Stomach (tissue), 8 donors: ENCODE measurements at regions not wholly inside any gene's neighbourhood (a gene's known extent, or its start where the extent isn't known, plus 50 kb on each side); places are given as distances from the start of the nearest gene placed in this dataset.

ENCODE experiments used
- DNase-seq, 2 donors: peaks; one replicate each; pipeline versions ENCODE4 v3.0.0 to v3.0.0-alpha.2; 2013 to 2019
- H3K27ac ChIP-seq, 5 donors: fragments of 200-600 bp in 4 of 5; sonication (generic) in 4 of 5; one replicate each; pipeline ENCODE4 v1.5.1; 2013 to 2019; ENCODE audit warnings: mild to moderate bottlenecking in 1 of 5, moderate library complexity in 1 of 5
- H3K27me3 ChIP-seq, 3 donors: fragments of 200-600 bp; sonication (generic); one replicate each; pipeline ENCODE4 v1.5.1; 2017 to 2019; ENCODE audit warnings: mixed run types in 1 of 3
- H3K36me3 ChIP-seq, 4 donors: fragments of 200-600 bp; sonication (generic); 1 replicate in 3 of 4; 2 replicates in 1 of 4; pipeline ENCODE4 v1.5.1; 2016 to 2019
- H3K4me1 ChIP-seq, 4 donors: fragments of 200-600 bp; sonication (generic); one replicate each; pipeline ENCODE4 v1.5.1; 2016 to 2019
- H3K4me3 ChIP-seq, 4 donors: fragments of 200-600 bp; sonication (generic) in 3 of 4; one replicate each; pipeline ENCODE4 v1.5.1; 2016 to 2019; ENCODE audit warnings: mild to moderate bottlenecking in 1 of 4
- H3K9me3 ChIP-seq, 4 donors: fragments of 200-600 bp; sonication (generic); one replicate each; pipeline ENCODE4 v1.5.1; 2016 to 2019
- CTCF ChIP-seq, 7 experiments: fragments of 450-650 bp in 4 of 7; fragments of 200-600 bp in 3 of 7; sonication (generic) in 3 of 7; IDR thresholded peaks; one replicate each; pipeline ENCODE4 v1.5.1; 2016 to 2019; ENCODE audit warnings: antibody characterized with exemption in 7 of 7, control low read depth in 2 of 7, mild to moderate bottlenecking in 1 of 7
- EP300 ChIP-seq: sonication (generic); formaldehyde crosslinking; IDR thresholded peaks from one replicate; pipeline ENCODE4 v1.6.1; 2017; ENCODE audit warnings: antibody characterized with exemption
- POLR2A ChIP-seq, 4 donors: fragments of 450-650 bp; IDR thresholded peaks; one replicate each; pipeline ENCODE4 v1.6.1; 2016; ENCODE audit warnings: antibody characterized with exemption in 4 of 4, control low read depth in 2 of 4, mild to moderate bottlenecking in 1 of 4, moderate library complexity in 1 of 4
- POLR2AphosphoS5 ChIP-seq, 3 donors: sonication (generic); formaldehyde crosslinking; IDR thresholded peaks; one replicate each; pipeline ENCODE4 v1.6.1; 2016; ENCODE audit warnings: antibody characterized with exemption in 3 of 3
- WGBS, 5 donors: extraction: QIAGEN DNeasy Blood & Tissue Kit in 3 of 5; methylation state at CpG; one replicate each; pipeline versions ENCODE4 v1.1.5 to v1.1.7; 2013 to 2018; 5-methylcytosine and 5-hydroxymethylcytosine counted together
- intact Hi-C: fragments of 100-400 bp; cut with DNase I; formaldehyde crosslinking; loops from one replicate; pipeline ENCODE4 v1.15.1; 2023; ENCODE audit warnings: low total_unique reads
- donor health status: healthy with polysubstance abuse.
- donor health status: Bipolar disorder and iron deficiency.
- donor health status: healthy.

GRCh38 chr12:112574896-112575558, 156.3 kb downstream of the PTPN11 start:
- TF ChIP-seq POLR2AphosphoS5 (IDR thresholded peaks at IDR 0.05) (no peak), POLR2A (IDR thresholded peaks at IDR 0.05) (no peak), EP300 (no peak), CTCF (IDR thresholded peaks at IDR 0.05) (no peak)
- Histone ChIP-seq H3K4me1 (peaks cover 0 to 6% (median 2%) of the 10 kb centered on the region in 4 donors), H3K9me3 (no peaks in the 10 kb centered on the region), H3K27ac (no peak overlapping the region), H3K36me3 (no peaks in the 10 kb centered on the region), H3K4me3 (no peak overlapping the region), H3K27me3 (peaks cover 7 to 85% (median 32%) of the 10 kb centered on the region in 3 donors)
- 2 to 5% (median 4%) methylated on average over 15 to 42 of the region's 42 CpGs for WGBS, 5 donors
- intact Hi-C loops: no loop called here
- DNase-seq: no peak

GRCh38 chr12:112575559-112576067, 156.9 kb downstream of the PTPN11 start:
- Histone ChIP-seq H3K27me3 (peaks cover 7 to 79% (median 32%) of the 10 kb centered on the region in 3 donors), H3K4me3 (no peak overlapping the region), H3K9me3 (no peaks in the 10 kb centered on the region), H3K27ac (no peak overlapping the region), H3K4me1 (peaks cover 0 to 6% (median 2%) of the 10 kb centered on the region in 4 donors), H3K36me3 (no peaks in the 10 kb centered on the region)
- intact Hi-C loops: no loop called here
- WGBS, 5 donors: 26 to 47% (median 30%) methylated on average over 9 to 22 of the region's 22 CpGs
- TF ChIP-seq POLR2AphosphoS5 (IDR thresholded peaks at IDR 0.05) (no peak), EP300 (no peak), POLR2A (IDR thresholded peaks at IDR 0.05) (no peak), CTCF (IDR thresholded peaks at IDR 0.05) (no peak)
- DNase-seq: no peak

- Histone ChIP-seq H3K36me3 (no peaks in the 10 kb centered on the region), H3K27ac (no peak overlapping the region), H3K9me3 (no peaks in the 10 kb centered on the region), H3K4me3 (no peak overlapping the region), H3K27me3 (peaks cover 7 to 74% (median 30%) of the 10 kb centered on the region in 3 donors), H3K4me1 (peaks cover 0 to 6% (median 2%) of the 10 kb centered on the region in 4 donors)
- DNase-seq: no peak
- intact Hi-C loops: no loop called here
- TF ChIP-seq EP300 (no peak), CTCF (IDR thresholded peaks at IDR 0.05) (no peak), POLR2A (IDR thresholded peaks at IDR 0.05) (no peak), POLR2AphosphoS5 (IDR thresholded peaks at IDR 0.05) (no peak)
- WGBS, 5 donors: 28 to 38% (median 37%) methylated on average over 4 of the region's 4 CpGs
These were observed 159.0 kb downstream of the PTPN11 start for GRCh38 chr12:112577473-112578329.

- H3K9me3 ChIP-seq: peaks cover 0 to 4% (median 2%) of the 10 kb centered on the region in 4 donors
- no peak overlapping the region for H3K27ac ChIP-seq
- no peak for DNase-seq
- no peaks in the 10 kb centered on the region for H3K4me1 ChIP-seq
- TF ChIP-seq CTCF (IDR thresholded peaks at IDR 0.05): no peak
- TF ChIP-seq EP300: no peak
- TF ChIP-seq POLR2AphosphoS5 (IDR thresholded peaks at IDR 0.05): no peak
- H3K27me3 ChIP-seq: peaks cover 0 to 22% (median 3%) of the 10 kb centered on the region in 3 donors
- 62 to 73% (median 69%) methylated on average over 7 of the region's 7 CpGs for WGBS, 5 donors
- intact Hi-C loops: no loop called here
- no peak overlapping the region for H3K4me3 ChIP-seq
- H3K36me3 ChIP-seq: no peaks in the 10 kb centered on the region
These were observed 165.5 kb downstream of the PTPN11 start for GRCh38 chr12:112584266-112584722.
